ENCODE measurements at regions not wholly inside any gene's neighbourhood (a gene's known extent, or its start where the extent isn't known, plus 50 kb on each side); places are given as distances from the start of the nearest gene placed in this dataset.

DNA sequence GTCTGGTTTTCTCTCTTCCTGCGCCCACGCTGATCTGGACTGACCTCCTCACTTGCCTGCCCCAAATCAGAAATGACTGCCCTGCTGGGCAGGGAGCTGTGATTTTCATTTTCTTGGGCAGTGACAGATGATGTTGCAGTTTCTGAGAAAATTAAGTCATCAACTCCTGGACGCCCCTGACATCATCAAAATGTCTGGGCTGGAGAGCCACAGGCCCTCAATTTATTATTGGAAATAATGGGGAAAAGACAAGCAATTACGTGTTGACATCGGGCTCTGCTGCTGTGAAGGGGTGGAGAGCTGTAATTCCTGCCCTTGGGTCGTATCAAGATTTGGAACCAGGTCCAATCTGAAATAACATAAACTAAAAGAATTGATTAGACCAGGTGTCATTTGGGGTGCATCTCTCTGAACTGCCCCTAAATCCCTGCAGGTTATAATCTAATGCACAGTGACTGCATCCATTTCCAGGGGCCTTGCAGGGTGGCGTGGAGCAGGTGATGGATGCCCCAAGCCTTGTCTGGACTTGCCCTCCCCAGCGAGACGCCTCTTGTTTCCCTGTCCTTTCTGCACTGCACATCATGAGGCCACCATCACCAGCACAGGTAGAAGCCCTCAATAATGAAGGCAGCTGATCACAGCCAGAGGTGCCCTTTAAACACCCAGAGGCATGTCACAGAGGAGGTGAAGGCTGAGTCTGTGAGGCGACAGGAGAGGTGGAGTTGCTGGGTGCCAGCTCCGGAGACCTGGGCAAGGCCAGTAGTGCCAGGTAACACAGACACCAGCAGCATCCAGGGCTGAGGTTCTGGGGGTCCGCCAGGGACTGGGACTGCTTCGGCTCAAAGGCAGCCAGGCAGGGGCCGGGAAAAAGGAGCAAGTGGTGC is 98.7 kb downstream of the HTR5A start:
- TF ChIP-seq YY1 (IDR thresholded peaks at IDR 0.05; ENCODE audit: insufficient read depth, insufficient read length) (no peak), ZNF274 (IDR thresholded peaks at IDR 0.05; ENCODE audit: low read depth, low read length) (no peak), SUZ12 (IDR thresholded peaks at IDR 0.05; ENCODE audit: extremely low read depth, insufficient read depth, insufficient read length) (no peak)
